A673 (cell line): ENCODE measurements at regions not wholly inside any gene's neighbourhood (a gene's known extent, or its start where the extent isn't known, plus 50 kb on each side); places are given as distances from the start of the nearest gene placed in this dataset.

ENCODE experiments used
- BruUV-seq: library from RNA; stranded (reverse); fragments of 400-500 nt; replicated peaks from 2 replicates; lab custom pipeline; 2021; lab: Mats Ljungman, UMichigan
- CTCF ChIA-PET: fragments of 300-600 bp; sonication (Branson Sonifier 250); formaldehyde crosslinking; loops from one replicate; lab custom pipeline; 2022; ENCODE audit warnings: antibody characterized with exemption; lab: Charles Lee
- POLR2A ChIA-PET: fragments of 300-600 bp; sonication (Branson Sonifier 250); formaldehyde crosslinking; loops from one replicate; lab custom pipeline; 2022; ENCODE audit warnings: antibody characterized with exemption; ENCODE audit not compliant: low non-redundant PET; lab: Charles Lee
- DNase-seq: peaks from one replicate; pipeline ENCODE4 v3.0.0-alpha.2; 2015; ENCODE audit warnings: low spot score
- H3K27ac ChIP-seq: fragments of 200-600 bp; sonication (generic); 2 replicates; pipeline ENCODE4 v1.5.1; 2016; ENCODE audit warnings: mixed run types, low read depth, mild to moderate bottlenecking, mixed read lengths, antibody characterized with exemption, low read length; ENCODE audit not compliant: poor library complexity, severe bottlenecking
- H3K27me3 ChIP-seq: fragments of 200-600 bp; sonication (generic); replicated peaks from 2 replicates; pipeline ENCODE4 v1.6.1; 2017; ENCODE audit warnings: mixed run types, low read depth, mild to moderate bottlenecking, mixed read lengths, antibody characterized with exemption, low read length; ENCODE audit not compliant: insufficient read depth, poor library complexity
- H3K36me3 ChIP-seq: fragments of 200-600 bp; sonication (generic); 2 replicates; pipeline ENCODE4 v1.6.1; 2016; ENCODE audit warnings: mixed run types, mild to moderate bottlenecking, mixed read lengths, antibody characterized with exemption, low read length; ENCODE audit not compliant: insufficient read depth, poor library complexity, severe bottlenecking
- H3K4me1 ChIP-seq: fragments of 200-600 bp; sonication (generic); 2 replicates; pipeline ENCODE4 v1.6.1; 2017; ENCODE audit warnings: mixed run types, mild to moderate bottlenecking, mixed read lengths, antibody characterized with exemption, low read length; ENCODE audit not compliant: insufficient read depth, poor library complexity, severe bottlenecking
- H3K4me3 ChIP-seq: fragments of 200-600 bp; sonication (generic); 2 replicates; pipeline ENCODE4 v1.5.1; 2016; ENCODE audit warnings: low read depth, mixed run types, mild to moderate bottlenecking, mixed read lengths, low read length; ENCODE audit not compliant: poor library complexity, severe bottlenecking
- H3K9me3 ChIP-seq: fragments of 200-600 bp; sonication (generic); 2 replicates; pipeline ENCODE4 v1.6.1; 2016; ENCODE audit warnings: mixed run types, low read depth, mild to moderate bottlenecking, mixed read lengths, antibody characterized with exemption, low read length; ENCODE audit not compliant: poor library complexity, severe bottlenecking
- EZH2 ChIP-seq: fragments of 200-600 bp; sonication (generic); IDR thresholded peaks from 2 replicates; pipeline ENCODE4 v1.6.1; 2017; ENCODE audit warnings: borderline replicate concordance, low read depth, mild to moderate bottlenecking, mixed read lengths, antibody characterized with exemption, low read length; ENCODE audit not compliant: poor library complexity, severe bottlenecking
- intact Hi-C: fragments of 100-400 bp; cut with micrococcal nuclease; formaldehyde crosslinking; loops from one replicate; pipeline ENCODE4 v1.10.0; 2022; ENCODE audit not compliant: unreplicated experiment
- TF ChIP-seq, protein P1 (sequence below): fragments of 300-800, 200-600 bp; sonication (generic); conservative IDR thresholded peaks from 2 replicates; pipeline ENCODE4 v1.5.1; 2017; ENCODE audit warnings: low read depth, mild to moderate bottlenecking, antibody characterized with exemption, low read length, moderate library complexity, mixed read lengths

DNA sequence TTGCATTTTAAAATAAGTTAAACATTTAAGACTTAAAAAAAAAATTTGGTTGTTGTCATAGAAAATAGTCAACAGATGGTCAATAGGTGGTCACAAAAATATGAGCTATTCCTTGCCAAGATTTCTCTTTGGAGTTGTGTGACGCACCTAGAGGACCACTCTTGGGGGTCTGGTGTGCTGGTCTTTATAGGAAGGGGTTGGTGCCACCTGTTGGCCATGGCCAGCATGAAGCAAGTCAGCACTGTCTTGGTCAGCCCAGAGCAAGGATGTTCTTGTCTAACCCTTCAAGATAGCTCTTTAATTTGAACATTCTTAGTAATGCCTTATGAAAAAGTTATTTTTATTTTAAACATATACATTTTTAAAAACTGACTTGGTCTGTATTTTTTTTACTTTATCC lies 267.9 kb upstream of the CNTNAP2 start:
- no peaks in the 10 kb centered on the region for H3K4me1 ChIP-seq
- no peak overlapping the region for H3K4me3 ChIP-seq
- no peak overlapping the region for H3K27ac ChIP-seq
- BruUV-seq: no TSS peak
- no peaks in the 10 kb centered on the region for H3K27me3 ChIP-seq
- H3K9me3 ChIP-seq: no peaks in the 10 kb centered on the region
- ChIA-PET CTCF (no interaction called here), POLR2A (no interaction called here)
- peak; percentile 26 for DNase-seq
- intact Hi-C loops: no loop called here
- no peaks in the 10 kb centered on the region for H3K36me3 ChIP-seq
- TF ChIP-seq, protein P1, sequence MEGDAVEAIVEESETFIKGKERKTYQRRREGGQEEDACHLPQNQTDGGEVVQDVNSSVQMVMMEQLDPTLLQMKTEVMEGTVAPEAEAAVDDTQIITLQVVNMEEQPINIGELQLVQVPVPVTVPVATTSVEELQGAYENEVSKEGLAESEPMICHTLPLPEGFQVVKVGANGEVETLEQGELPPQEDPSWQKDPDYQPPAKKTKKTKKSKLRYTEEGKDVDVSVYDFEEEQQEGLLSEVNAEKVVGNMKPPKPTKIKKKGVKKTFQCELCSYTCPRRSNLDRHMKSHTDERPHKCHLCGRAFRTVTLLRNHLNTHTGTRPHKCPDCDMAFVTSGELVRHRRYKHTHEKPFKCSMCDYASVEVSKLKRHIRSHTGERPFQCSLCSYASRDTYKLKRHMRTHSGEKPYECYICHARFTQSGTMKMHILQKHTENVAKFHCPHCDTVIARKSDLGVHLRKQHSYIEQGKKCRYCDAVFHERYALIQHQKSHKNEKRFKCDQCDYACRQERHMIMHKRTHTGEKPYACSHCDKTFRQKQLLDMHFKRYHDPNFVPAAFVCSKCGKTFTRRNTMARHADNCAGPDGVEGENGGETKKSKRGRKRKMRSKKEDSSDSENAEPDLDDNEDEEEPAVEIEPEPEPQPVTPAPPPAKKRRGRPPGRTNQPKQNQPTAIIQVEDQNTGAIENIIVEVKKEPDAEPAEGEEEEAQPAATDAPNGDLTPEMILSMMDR: peak; percentile 53
- no peak for TF ChIP-seq EZH2

DNA sequence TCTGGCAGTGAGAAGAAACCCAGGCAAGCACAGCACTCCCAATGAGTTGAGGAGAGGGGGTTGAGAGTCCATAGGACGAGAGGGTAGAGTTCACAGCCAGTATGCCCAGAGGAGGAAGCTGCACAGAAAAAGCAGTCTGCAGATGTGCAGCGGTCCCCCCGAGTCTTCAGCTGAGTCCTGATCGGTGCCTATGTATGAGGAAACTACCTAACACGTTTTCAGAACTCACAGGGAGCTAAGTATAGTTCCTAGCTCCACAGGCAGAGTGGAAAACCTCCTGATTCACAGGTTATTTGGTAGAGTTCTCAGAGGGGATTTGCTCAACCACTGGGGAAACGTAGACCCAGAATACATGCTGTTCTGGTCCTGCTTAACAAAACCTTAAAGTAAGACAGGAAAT lies 271.3 kb upstream of the CNTNAP2 start:
- no peak for TF ChIP-seq EZH2
- TF ChIP-seq, protein P1: no peak
- H3K27ac ChIP-seq: no peak overlapping the region
- intact Hi-C loops: no loop called here
- no peak overlapping the region for H3K4me3 ChIP-seq
- DNase-seq: no peak
- no TSS peak for BruUV-seq
- POLR2A ChIA-PET: no interaction called here
- no peaks in the 10 kb centered on the region for H3K4me1 ChIP-seq
- no peaks in the 10 kb centered on the region for H3K36me3 ChIP-seq
- no peaks in the 10 kb centered on the region for H3K9me3 ChIP-seq
- H3K27me3 ChIP-seq: no peaks in the 10 kb centered on the region
- CTCF ChIA-PET: no interaction called here

DNA sequence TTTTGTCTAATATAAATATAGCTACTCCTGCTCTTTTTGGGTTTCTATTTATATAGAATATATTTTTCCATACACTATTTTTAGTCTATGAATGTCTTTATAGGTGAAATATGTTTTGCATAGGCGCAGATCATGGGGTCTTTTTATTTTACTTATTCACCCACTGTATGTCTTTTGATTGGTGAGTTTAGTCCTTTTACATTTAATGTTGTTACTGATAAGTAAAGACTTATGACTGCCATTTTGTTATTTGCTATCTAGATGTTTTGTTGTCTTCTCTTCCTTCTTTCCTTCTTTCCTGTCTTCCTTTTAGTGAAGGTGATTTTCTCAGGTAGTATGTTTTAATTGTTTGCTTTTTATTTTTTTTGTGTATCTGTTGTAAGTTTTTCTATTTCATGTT lies 276.8 kb upstream of the CNTNAP2 start:
- H3K27me3 ChIP-seq: no peaks in the 10 kb centered on the region
- TF ChIP-seq, protein P1: no peak
- no peak for TF ChIP-seq EZH2
- no peak for DNase-seq
- POLR2A ChIA-PET: no interaction called here
- no peaks in the 10 kb centered on the region for H3K9me3 ChIP-seq
- H3K27ac ChIP-seq: no peak overlapping the region
- H3K4me1 ChIP-seq: no peaks in the 10 kb centered on the region
- CTCF ChIA-PET: no interaction called here
- no peak overlapping the region for H3K4me3 ChIP-seq
- intact Hi-C loops: no loop called here
- BruUV-seq: no TSS peak
- H3K36me3 ChIP-seq: no peaks in the 10 kb centered on the region
